ENCODE measurements at regions not wholly inside any gene's neighbourhood (a gene's known extent, or its start where the extent isn't known, plus 50 kb on each side); places are given as distances from the start of the nearest gene placed in this dataset.

GRCh38 chrX:22325096-22325495 lies 52.4 kb downstream of the CBLL2 start:
- Histone ChIP-seq H3K4me3 (no peak overlapping the region), H3K36me3 (no peaks in the 10 kb centered on the region), H3K9me3 (no peaks in the 10 kb centered on the region), H3K4me1 (replicated peaks) (no peaks in the 10 kb centered on the region), H3K27ac (no peak overlapping the region), H3K27me3 (replicated peaks; ENCODE audit: insufficient read depth) (no peaks in the 10 kb centered on the region)
- 52% methylated on average over 2 of the region's 2 CpGs for WGBS
- DNase-seq (ENCODE audit: low spot score), result no peak
- TF ChIP-seq POLR2AphosphoS5 (IDR thresholded peaks at IDR 0.05) (no peak), CTCF (IDR thresholded peaks at IDR 0.05) (no peak), POLR2A (IDR thresholded peaks at IDR 0.05) (no peak)
- intact Hi-C loops (cut with DNase I), result no loop called here

- Histone ChIP-seq H3K4me1 (replicated peaks) (no peaks in the 10 kb centered on the region), H3K4me3 (no peak overlapping the region), H3K27me3 (replicated peaks; ENCODE audit: insufficient read depth) (no peaks in the 10 kb centered on the region), H3K27ac (no peak overlapping the region), H3K9me3 (no peaks in the 10 kb centered on the region), H3K36me3 (no peaks in the 10 kb centered on the region)
- 24% methylated on average over 2 of the region's 2 CpGs for WGBS
- DNase-seq (ENCODE audit: low spot score), result no peak
- TF ChIP-seq POLR2A (IDR thresholded peaks at IDR 0.05) (no peak), CTCF (IDR thresholded peaks at IDR 0.05) (no peak), POLR2AphosphoS5 (IDR thresholded peaks at IDR 0.05) (no peak)
- intact Hi-C loops (cut with DNase I), result no loop called here
Observed at GRCh38 chrX:22329783-22330182, 57.1 kb downstream of the CBLL2 start.

GRCh38 chrX:22338740-22339139 lies 66.0 kb downstream of the CBLL2 start:
- DNase-seq (ENCODE audit: low spot score), result no peak
- no peak for TF ChIP-seq POLR2A (IDR thresholded peaks at IDR 0.05)
- TF ChIP-seq POLR2AphosphoS5 (IDR thresholded peaks at IDR 0.05), result no peak
- TF ChIP-seq CTCF (IDR thresholded peaks at IDR 0.05), result no peak
- WGBS, result 9% methylated on average over 1 of the region's 1 CpG

GRCh38 chrX:22339459-22339858 lies 66.7 kb downstream of the CBLL2 start:
- WGBS, result 20% methylated on average over 1 of the region's 1 CpG
- intact Hi-C loops (cut with DNase I), result no loop called here
- H3K36me3 ChIP-seq, result no peaks in the 10 kb centered on the region
- no peaks in the 10 kb centered on the region for H3K4me1 ChIP-seq (replicated peaks)
- TF ChIP-seq CTCF (IDR thresholded peaks at IDR 0.05) (no peak), POLR2AphosphoS5 (IDR thresholded peaks at IDR 0.05) (no peak)
- H3K9me3 ChIP-seq, result no peaks in the 10 kb centered on the region
- H3K4me3 ChIP-seq, result no peak overlapping the region
- no peaks in the 10 kb centered on the region for H3K27me3 ChIP-seq (replicated peaks; ENCODE audit: insufficient read depth)
- no peak overlapping the region for H3K27ac ChIP-seq
- no peak for DNase-seq (ENCODE audit: low spot score)

More at GRCh38 chrX:22338740-22339139, 66.0 kb downstream of the CBLL2 start:
- Histone ChIP-seq H3K9me3 (no peaks in the 10 kb centered on the region), H3K27ac (no peak overlapping the region), H3K4me3 (no peak overlapping the region), H3K36me3 (no peaks in the 10 kb centered on the region), H3K4me1 (replicated peaks) (no peaks in the 10 kb centered on the region), H3K27me3 (replicated peaks; ENCODE audit: insufficient read depth) (no peaks in the 10 kb centered on the region)
- intact Hi-C loops (cut with DNase I), result no loop called here

- no peak for TF ChIP-seq POLR2AphosphoS5 (IDR thresholded peaks at IDR 0.05)
- TF ChIP-seq CTCF (IDR thresholded peaks at IDR 0.05), result no peak
- no peak for TF ChIP-seq POLR2A (IDR thresholded peaks at IDR 0.05)
- Histone ChIP-seq H3K36me3 (no peaks in the 10 kb centered on the region), H3K9me3 (no peaks in the 10 kb centered on the region), H3K4me3 (no peak overlapping the region), H3K4me1 (replicated peaks) (no peaks in the 10 kb centered on the region), H3K27me3 (replicated peaks; ENCODE audit: insufficient read depth) (no peaks in the 10 kb centered on the region), H3K27ac (no peak overlapping the region)
- intact Hi-C loops (cut with DNase I), result no loop called here
- DNase-seq (ENCODE audit: low spot score), result no peak
- WGBS, result 87% methylated on average over 5 of the region's 5 CpGs
Observed at GRCh38 chrX:22340022-22340616, 67.4 kb downstream of the CBLL2 start.

Data from prostate gland (tissue), 2 donors.